Fibroblast of skin of left quadriceps (primary cell): ENCODE measurements at regions not wholly inside any gene's neighbourhood (a gene's known extent, or its start where the extent isn't known, plus 50 kb on each side); places are given as distances from the start of the nearest gene placed in this dataset.

Source experiments
- DNase-seq, 2 experiments: peaks; one replicate each; pipeline ENCODE4 v3.0.0-alpha.2; 2013; ENCODE audit warnings: low read depth in 2 of 2

- no peak for DNase-seq
Observed at GRCh38 chr13:44022196-44022595, 142.5 kb downstream of the LACC1 start.

DNA sequence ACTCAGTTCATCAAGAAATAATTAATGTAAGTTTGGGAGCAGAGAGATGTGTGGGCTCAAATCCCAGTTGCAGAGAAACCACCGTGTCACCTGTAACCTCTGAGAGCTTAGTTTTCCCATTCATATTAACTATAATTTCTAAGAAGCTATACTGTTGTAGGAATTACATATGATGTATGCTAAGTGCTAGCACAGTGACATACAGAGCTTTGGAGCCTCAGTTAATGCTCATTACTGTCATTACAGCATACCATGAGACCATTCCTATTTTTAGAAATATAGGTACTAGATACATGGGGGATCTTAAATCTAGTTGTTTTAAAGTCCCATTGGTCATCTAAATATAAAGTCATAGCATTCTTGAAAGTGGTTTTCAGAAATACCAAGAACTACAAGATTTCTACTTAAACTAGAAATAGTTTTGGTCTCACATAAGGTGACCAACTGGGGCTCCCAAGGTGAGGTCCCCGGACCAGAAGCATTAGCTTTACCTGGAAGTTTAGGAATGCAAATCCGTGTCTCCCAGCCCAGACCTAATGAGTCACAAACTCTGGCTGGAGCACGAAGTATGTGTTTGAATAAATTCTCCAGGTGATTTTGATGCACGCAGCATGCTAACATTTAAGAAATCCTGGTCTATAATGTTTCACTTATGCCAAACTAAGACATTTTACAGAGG, 144.6 kb downstream of the LACC1 start:
- DNase-seq: no peak

DNA sequence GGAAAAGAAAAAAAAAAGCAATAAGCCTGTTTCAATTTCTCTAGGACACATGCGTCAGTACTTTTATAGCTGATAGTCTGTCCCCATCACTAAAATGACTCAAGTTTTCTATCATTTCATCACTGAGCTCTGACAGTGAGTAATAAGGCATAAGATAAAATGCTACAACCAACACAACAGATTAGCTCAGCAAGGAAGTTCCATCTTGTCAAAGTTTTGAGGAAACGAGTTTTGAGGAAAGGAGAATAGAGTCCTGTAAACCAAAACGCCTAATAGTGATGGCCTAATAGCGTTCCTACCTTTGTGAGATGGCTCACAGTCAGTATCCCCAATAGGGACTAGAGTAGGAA, 145.1 kb downstream of the LACC1 start:
- DNase-seq: no peak

- no peak for DNase-seq
Observed at GRCh38 chr13:44026194-44026593, 146.5 kb downstream of the LACC1 start.

DNA sequence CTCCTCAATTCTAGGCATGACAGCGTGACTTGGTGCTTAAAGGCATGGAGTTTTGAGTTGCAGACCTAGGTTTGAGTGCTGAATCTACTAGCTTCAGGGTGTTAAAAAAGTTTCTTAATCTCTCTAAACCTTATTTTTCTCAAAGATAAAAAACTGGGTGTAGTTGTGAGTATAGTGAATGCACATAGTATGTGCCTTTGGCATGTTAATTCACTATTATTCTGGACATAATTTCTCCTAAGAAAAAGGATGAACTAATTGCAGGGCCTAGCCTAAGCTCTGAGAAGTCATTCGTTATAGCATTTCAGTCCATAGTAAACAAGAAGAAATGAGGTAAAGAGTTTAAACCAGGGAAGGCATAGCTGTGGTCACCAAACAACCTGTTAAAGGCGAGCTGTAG, 149.0 kb downstream of the LACC1 start:
- DNase-seq: no peak

GRCh38 chr13:44030615-44031014, 150.9 kb downstream of the LACC1 start:
- DNase-seq: no peak

DNA sequence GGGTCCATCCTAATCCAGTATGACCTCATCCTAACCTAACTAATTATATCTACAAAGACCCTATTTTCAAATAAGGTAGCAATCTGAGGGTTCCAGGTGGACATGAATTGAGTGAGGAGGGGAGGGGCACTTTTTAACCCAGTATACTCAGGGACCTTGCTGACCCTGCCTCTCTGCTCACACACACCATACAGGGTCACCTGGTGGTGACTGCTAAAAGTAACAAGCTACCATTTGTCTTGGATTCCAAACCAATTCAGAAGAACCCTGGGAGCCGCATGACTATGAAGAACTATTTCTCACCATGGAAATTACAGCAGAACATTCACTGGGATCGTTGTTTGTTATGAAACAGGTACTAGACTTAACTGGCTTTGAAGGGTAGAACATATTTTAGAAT, 151.9 kb downstream of the LACC1 start:
- DNase-seq: no peak

- no peak for DNase-seq
Observed at GRCh38 chr13:44032802-44033201, 153.1 kb downstream of the LACC1 start.

DNA sequence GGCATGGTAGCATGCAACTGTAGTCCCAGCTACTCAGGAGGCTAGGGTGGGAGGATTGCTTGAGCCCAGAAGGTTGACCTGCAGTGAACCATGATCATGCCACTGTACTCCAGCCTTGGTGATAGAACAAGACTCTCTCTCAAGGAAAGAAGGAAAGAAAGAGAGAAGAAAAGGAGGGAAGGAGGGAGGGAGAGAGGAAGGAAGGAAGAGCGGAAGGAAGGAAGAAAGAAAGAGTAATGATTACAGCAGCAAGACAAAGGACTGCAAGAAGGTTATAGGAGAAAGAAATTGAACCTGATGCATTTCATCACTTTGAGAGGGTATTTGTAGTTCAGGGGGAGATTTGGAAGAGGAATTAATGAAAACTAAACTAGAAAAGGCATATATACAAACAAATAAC, 155.7 kb downstream of the LACC1 start:
- no peak for DNase-seq

DNA sequence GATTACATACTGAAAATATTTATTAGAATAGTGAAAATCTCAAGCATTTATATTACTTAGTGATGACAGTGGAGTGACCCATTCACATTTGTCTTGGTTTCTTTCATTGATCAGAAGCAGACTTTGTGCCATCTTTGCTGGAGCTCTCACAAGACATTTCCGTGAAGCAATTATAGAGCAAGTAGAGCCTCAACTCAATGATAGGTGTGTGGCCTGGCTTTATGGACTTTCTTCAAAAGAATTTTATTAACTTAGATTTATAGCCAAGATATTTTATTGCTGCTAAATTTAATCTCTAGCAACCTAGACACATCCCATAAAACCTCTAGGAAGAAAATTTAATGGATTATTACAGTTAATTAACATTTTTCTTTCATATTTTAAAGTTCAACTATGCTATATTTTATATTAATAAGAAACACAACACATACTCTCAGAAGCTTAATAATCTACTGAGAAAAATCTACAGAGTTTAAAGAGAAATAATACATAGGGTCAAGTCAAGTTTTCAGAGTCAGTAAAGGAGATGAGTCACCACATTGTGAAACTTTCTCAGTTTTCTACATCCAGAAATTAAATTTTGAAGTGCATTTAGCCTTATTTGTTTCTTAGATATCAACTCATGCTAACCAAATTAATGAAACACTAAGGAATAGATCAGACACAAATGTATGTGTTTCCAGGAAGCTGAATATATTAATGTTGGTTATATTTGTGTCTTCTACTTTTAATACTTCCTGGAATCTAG, 160.5 kb downstream of the LACC1 start:
- no peak for DNase-seq

- DNase-seq: no peak
Observed at GRCh38 chr13:44040818-44041100, 161.1 kb downstream of the LACC1 start.

- DNase-seq: no peak
Observed at GRCh38 chr13:44044547-44045179, 165.0 kb downstream of the LACC1 start.

DNA sequence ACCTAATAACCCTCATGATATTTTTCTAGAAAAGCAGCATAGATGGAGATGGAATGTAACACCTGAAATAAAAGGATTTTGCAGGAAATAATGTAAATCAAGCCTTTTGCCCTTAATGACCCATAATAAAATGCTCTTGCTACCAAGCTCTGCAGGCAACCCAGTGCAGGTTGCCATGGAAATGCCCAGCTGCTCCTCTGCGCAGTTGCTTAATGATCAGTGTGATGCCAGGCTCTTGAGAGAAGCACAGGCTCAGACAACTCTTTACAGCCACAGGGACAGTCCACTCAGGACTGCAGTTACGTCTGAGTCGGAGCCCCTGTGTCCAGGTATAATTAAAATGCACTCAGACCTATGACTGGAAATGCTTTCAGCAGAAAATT, 165.5 kb downstream of the LACC1 start:
- no peak for DNase-seq

- no peak for DNase-seq
Observed at GRCh38 chr13:44046428-44046827, 166.7 kb downstream of the LACC1 start.

DNA sequence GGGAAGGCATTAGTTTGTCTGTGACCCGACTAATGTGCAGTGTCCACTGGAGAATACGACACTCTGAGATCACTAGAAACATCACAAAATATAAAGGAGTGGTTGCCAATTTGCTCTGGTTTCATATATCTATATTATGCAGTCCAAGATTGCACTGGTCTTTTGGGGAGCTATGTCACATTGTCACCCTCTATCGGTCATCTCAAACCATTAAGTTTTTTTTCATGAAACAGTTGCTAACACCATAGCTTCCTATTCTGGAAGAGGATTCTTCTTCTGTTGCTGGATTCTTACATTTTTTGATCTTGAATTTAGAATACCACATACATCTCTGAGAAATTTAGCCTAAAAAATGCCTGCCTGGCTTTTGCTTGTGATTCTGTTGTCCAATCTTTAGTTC, 168.6 kb downstream of the LACC1 start:
- DNase-seq: no peak

GRCh38 chr13:44049081-44049945, 169.6 kb downstream of the LACC1 start:
- DNase-seq: no peak

GRCh38 chr13:44050450-44051063, 170.9 kb downstream of the LACC1 start:
- DNase-seq: no peak

DNA sequence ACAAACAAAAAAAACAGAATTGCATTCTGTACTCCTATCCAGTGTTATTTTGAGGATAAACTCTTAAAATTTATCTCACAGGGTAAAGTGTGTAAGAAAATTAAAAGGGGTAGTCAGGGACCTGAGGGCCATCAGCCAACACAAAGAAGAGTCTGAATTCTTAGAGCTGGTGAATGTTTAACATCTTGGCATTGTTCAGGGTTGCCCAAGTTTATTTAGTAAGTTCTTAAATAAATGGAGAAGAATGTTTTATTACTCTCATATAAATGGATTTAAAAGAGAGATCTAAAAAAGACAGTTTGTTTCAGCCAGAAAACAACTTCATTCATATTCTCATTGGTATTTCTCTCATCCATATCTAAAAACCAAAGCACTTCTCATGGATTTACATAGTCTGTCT, 171.7 kb downstream of the LACC1 start:
- no peak for DNase-seq

GRCh38 chr13:44051918-44052675, 172.4 kb downstream of the LACC1 start:
- DNase-seq: peak; percentile 66 to 69

GRCh38 chr13:44052780-44053184, 173.1 kb downstream of the LACC1 start:
- DNase-seq: no peak

DNA sequence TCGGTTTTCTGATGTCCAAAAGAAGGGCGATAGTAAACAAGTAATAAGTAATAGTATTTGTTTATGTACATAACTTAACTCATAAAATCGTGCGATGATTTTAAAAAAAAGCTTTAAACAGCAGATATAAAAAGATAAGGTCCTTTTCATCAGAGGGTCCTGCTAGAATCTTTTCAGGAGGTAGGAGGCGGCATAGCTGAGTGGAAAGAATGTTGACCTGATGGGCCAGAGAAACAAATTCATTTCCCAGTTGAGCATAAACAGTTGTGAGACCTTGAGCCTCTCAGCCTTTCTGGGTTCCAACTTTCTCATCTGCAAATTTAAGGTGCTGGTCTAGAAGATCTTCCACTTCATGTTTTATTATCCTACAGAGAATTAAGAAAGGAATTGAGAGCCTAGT, 173.5 kb downstream of the LACC1 start:
- DNase-seq: no peak
